HepG2 (cell line): ENCODE measurements at regions not wholly inside any gene's neighbourhood (a gene's known extent, or its start where the extent isn't known, plus 50 kb on each side); places are given as distances from the start of the nearest gene placed in this dataset.

Experiments used
- ATAC-seq: fragments of 200-7000 bp; cut with Tn5 transposase; 3 replicates; pipeline ENCODE4 v1.9.1; 2020; ENCODE audit warnings: mild to moderate bottlenecking, moderate library complexity
- BruUV-seq: library from RNA; stranded (reverse); fragments of 400-500 nt; replicated peaks from 2 replicates; lab custom pipeline; 2021; lab: Mats Ljungman, UMichigan
- CTCF ChIA-PET: fragments of 300-600 bp; formaldehyde crosslinking; extraction: SDS; loops from one replicate; lab custom pipeline; 2021; ENCODE audit warnings: low total read pairs, inconsistent platforms, low intra/inter-chr PET ratio; lab: Yijun Ruan, JAX
- POLR2A ChIA-PET: fragments of 350-600 bp; sonication (Branson Sonifier 250); formaldehyde crosslinking; loops from one replicate; lab custom pipeline; 2020; ENCODE audit warnings: antibody characterized with exemption, inconsistent platforms; lab: Yijun Ruan, JAX
- DNase-seq: peaks from one replicate; pipeline ENCODE4 v3.0.0-alpha.2; 2015; ENCODE audit warnings: low spot score
- FAIRE-seq: peaks from 3 replicates; lab custom pipeline; 2011; peaks lifted over from hg19 to GRCh38; lab: Jason Lieb, UNC
- H2AFZ ChIP-seq: one replicate; pipeline ENCODE4 v1.6.1; 2011; ENCODE audit warnings: low read length, inconsistent platforms
- H3K27ac ChIP-seq: fragments of 300-600 bp; 3 replicates; pipeline ENCODE4 v1.8.0; 2011; ENCODE audit warnings: mixed run types, mild to moderate bottlenecking, mixed read lengths, low read length, inconsistent platforms; ENCODE audit not compliant: insufficient read depth; ENCODE audit errors: extremely low read length
- H3K27me3 ChIP-seq, 2 experiments: fragments of 200-600 bp in 1 of 2; 2 replicates in 1 of 2; 3 replicates in 1 of 2; pipeline versions ENCODE4 v1.6.0 to v1.8.0; 2011; ENCODE audit warnings: low read length in 2 of 2, mild to moderate bottlenecking in 2 of 2, moderate library complexity in 2 of 2, inconsistent platforms in 1 of 2; ENCODE audit not compliant: insufficient read depth in 2 of 2, control insufficient read depth in 1 of 2
- H3K36me3 ChIP-seq, 2 experiments: fragments of 200-600 bp in 1 of 2; replicated peaks in 1 of 2; 2 replicates in 1 of 2; 3 replicates in 1 of 2; pipeline versions ENCODE4 v1.5.1 to v1.8.0; 2011; ENCODE audit warnings: low read length in 2 of 2, inconsistent platforms in 1 of 2; ENCODE audit not compliant: insufficient read depth in 2 of 2, control insufficient read depth in 1 of 2
- H3K4me1 ChIP-seq: 2 replicates; pipeline ENCODE4 v1.5.1; 2012; ENCODE audit warnings: low read length, inconsistent platforms; ENCODE audit not compliant: insufficient read depth
- H3K4me2 ChIP-seq: 2 replicates; pipeline ENCODE4 v1.6.0; 2011; ENCODE audit warnings: low read depth, low read length, inconsistent platforms
- H3K4me3 ChIP-seq, 3 experiments: fragments of 200-600 bp in 1 of 3; sonication (generic), shearing (Covaris generic) in 1 of 3; replicated peaks in 1 of 3; 2 replicates each; pipeline ENCODE4 v1.5.1; 2011 to 2016; ENCODE audit warnings: low read length in 3 of 3, inconsistent platforms in 2 of 3, low read depth in 2 of 3, mild to moderate bottlenecking in 2 of 3, control low read depth in 1 of 3, mixed read lengths in 1 of 3; ENCODE audit not compliant: insufficient read depth in 1 of 3
- H3K79me2 ChIP-seq: one replicate; pipeline ENCODE4 v1.6.1; 2011; ENCODE audit warnings: low read length, inconsistent platforms; ENCODE audit not compliant: insufficient read depth
- H3K9ac ChIP-seq: 2 replicates; pipeline ENCODE4 v1.6.0; 2011; ENCODE audit warnings: mild to moderate bottlenecking, low read depth, low read length, inconsistent platforms; ENCODE audit not compliant: insufficient read depth
- H3K9me3 ChIP-seq: 2 replicates; pipeline ENCODE4 v1.5.1; 2012; ENCODE audit warnings: mild to moderate bottlenecking, low read length
- H4K20me1 ChIP-seq: 2 replicates; pipeline ENCODE4 v1.6.0; 2011; ENCODE audit warnings: inconsistent platforms, mild to moderate bottlenecking, low read length, moderate library complexity; ENCODE audit not compliant: insufficient read depth
- CCAR2 ChIP-seq: fragments of 200-400 bp; formaldehyde crosslinking; optimal IDR thresholded peaks from 2 replicates; pipeline ENCODE3; 2018; ENCODE audit warnings: low read depth, mild to moderate bottlenecking, low read length, moderate library complexity
- E2F1 ChIP-seq: sonication (generic); formaldehyde crosslinking; IDR thresholded peaks from 2 replicates; pipeline ENCODE4 v1.5.0; 2020; ENCODE audit warnings: missing genetic modification reagents
- MAZ ChIP-seq, 2 experiments: sonication (generic) in 1 of 2; formaldehyde crosslinking in 1 of 2; IDR thresholded peaks; 2 replicates each; pipeline versions ENCODE4 v1.5.0 to v1.6.1; 2012 to 2020; ENCODE audit warnings: low read depth in 2 of 2, mild to moderate bottlenecking in 2 of 2, borderline replicate concordance in 1 of 2, improper control_type of control experiment in 1 of 2, low read length in 1 of 2, missing genetic modification reagents in 1 of 2, moderate library complexity in 1 of 2
- PAWR ChIP-seq: sonication (generic); formaldehyde crosslinking; IDR thresholded peaks from 2 replicates; pipeline ENCODE4 v1.4.0; 2020; ENCODE audit warnings: missing genetic modification reagents, mild to moderate bottlenecking, borderline replicate concordance
- PBX2 ChIP-seq: IDR thresholded peaks from 2 replicates; pipeline ENCODE4 v1.6.1; 2016; ENCODE audit warnings: control low read depth
- ZC3H13 ChIP-seq: sonication (generic); formaldehyde crosslinking; IDR thresholded peaks from 2 replicates; pipeline ENCODE4 v1.8.1; 2023; ENCODE audit warnings: mild to moderate bottlenecking, missing genetic modification reagents, moderate library complexity
- ZNF343 ChIP-seq: sonication (generic); formaldehyde crosslinking; IDR thresholded peaks from 2 replicates; pipeline ENCODE4 v1.4.0; 2020; ENCODE audit warnings: mild to moderate bottlenecking, missing genetic modification reagents
- ZNF558 ChIP-seq: sonication (generic); formaldehyde crosslinking; IDR thresholded peaks from 2 replicates; pipeline ENCODE4 v1.9.0; 2022; ENCODE audit warnings: mild to moderate bottlenecking, missing genetic modification reagents, borderline replicate concordance
- ZNF567 ChIP-seq: sonication (generic); formaldehyde crosslinking; IDR thresholded peaks from 2 replicates; pipeline ENCODE4 v1.8.1; 2023; ENCODE audit warnings: mild to moderate bottlenecking, missing genetic modification reagents, borderline replicate concordance
- WGBS: methylation state at CpG from one replicate; pipeline ENCODE4 v1.1.6; 2017; ENCODE audit warnings: low lambda C conversion rate; 5-methylcytosine and 5-hydroxymethylcytosine counted together
- in situ Hi-C: cut with HindIII; loops from 2 replicates; pipeline ENCODE4 v1.10.0; 2017; ENCODE audit warnings: low pct_unique_long_range_greater_than_20kb; ENCODE audit not compliant: extremely low pct_ligation_motif_present
- intact Hi-C: fragments of 100-400 bp; cut with micrococcal nuclease; formaldehyde crosslinking; loops from one replicate; pipeline ENCODE4 v1.10.0; 2022; ENCODE audit not compliant: unreplicated experiment

- no peak for TF ChIP-seq ZC3H13 (CRISPR knock-in tag)
Observed at GRCh38 chr7:15828881-15829280, 142.4 kb upstream of the MEOX2 start (continued).

GRCh38 chr7:15821484-15822427 lies 135.3 kb upstream of the MEOX2 start:
- BruUV-seq: no TSS peak
- H3K27me3 ChIP-seq: no peaks in the 10 kb centered on the region
- no peaks in the 10 kb centered on the region for H3K79me2 ChIP-seq
- no peaks in the 10 kb centered on the region for H3K36me3 ChIP-seq
- H3K9ac ChIP-seq: no peak overlapping the region
- no peaks in the 10 kb centered on the region for H4K20me1 ChIP-seq
- H3K4me3 ChIP-seq: no peak overlapping the region
- ATAC-seq: no peak
- no peaks in the 10 kb centered on the region for H3K4me1 ChIP-seq
- CTCF ChIA-PET: no interaction called here
- POLR2A ChIA-PET: no interaction called here
- no peak overlapping the region for H3K4me2 ChIP-seq
- 3% methylated on average over 4 of the region's 4 CpGs for WGBS
- no peak for DNase-seq
- in situ Hi-C loops (no loop called here), intact Hi-C loops (no loop called here)
- no peak overlapping the region for H2AFZ ChIP-seq
- no peak for TF ChIP-seq ZNF343 (CRISPR knock-in tag)
- no peak for TF ChIP-seq ZNF567 (CRISPR knock-in tag)
- TF ChIP-seq PAWR: no peak
- TF ChIP-seq MAZ (IDR thresholded peaks at IDR 0.05; ENCODE audit: borderline replicate concordance, low read depth, low read length): no peak
- TF ChIP-seq MAZ (CRISPR knock-in tag; IDR thresholded peaks at IDR 0.05; ENCODE audit: low read depth): no peak
- TF ChIP-seq E2F1 (CRISPR knock-in tag): no peak
- no peak for TF ChIP-seq ZNF558 (CRISPR knock-in tag)
- no peak for TF ChIP-seq CCAR2
- no peak for TF ChIP-seq PBX2 (CRISPR knock-in tag)
- no peaks in the 10 kb centered on the region for H3K9me3 ChIP-seq
- no peak overlapping the region for H3K27ac ChIP-seq
- FAIRE-seq: no peak
